Esophagus muscularis mucosa (tissue), 3 donors: ENCODE measurements at regions not wholly inside any gene's neighbourhood (a gene's known extent, or its start where the extent isn't known, plus 50 kb on each side); places are given as distances from the start of the nearest gene placed in this dataset.

Experiments
- POLR2A ChIP-seq: fragments of 450-650 bp; IDR thresholded peaks from one replicate; pipeline ENCODE4 v1.6.1; 2017; ENCODE audit warnings: antibody characterized with exemption, moderate library complexity, mild to moderate bottlenecking, low read depth
- TF ChIP-seq, protein P1 (sequence below), 3 experiments: fragments of 200-600 bp in 2 of 3; fragments of 450-650 bp in 1 of 3; sonication (generic) in 2 of 3; IDR thresholded peaks; one replicate each; pipeline ENCODE4 v1.5.1; 2017 to 2019; ENCODE audit warnings: antibody characterized with exemption in 3 of 3, mild to moderate bottlenecking in 2 of 3, moderate library complexity in 1 of 3

DNA sequence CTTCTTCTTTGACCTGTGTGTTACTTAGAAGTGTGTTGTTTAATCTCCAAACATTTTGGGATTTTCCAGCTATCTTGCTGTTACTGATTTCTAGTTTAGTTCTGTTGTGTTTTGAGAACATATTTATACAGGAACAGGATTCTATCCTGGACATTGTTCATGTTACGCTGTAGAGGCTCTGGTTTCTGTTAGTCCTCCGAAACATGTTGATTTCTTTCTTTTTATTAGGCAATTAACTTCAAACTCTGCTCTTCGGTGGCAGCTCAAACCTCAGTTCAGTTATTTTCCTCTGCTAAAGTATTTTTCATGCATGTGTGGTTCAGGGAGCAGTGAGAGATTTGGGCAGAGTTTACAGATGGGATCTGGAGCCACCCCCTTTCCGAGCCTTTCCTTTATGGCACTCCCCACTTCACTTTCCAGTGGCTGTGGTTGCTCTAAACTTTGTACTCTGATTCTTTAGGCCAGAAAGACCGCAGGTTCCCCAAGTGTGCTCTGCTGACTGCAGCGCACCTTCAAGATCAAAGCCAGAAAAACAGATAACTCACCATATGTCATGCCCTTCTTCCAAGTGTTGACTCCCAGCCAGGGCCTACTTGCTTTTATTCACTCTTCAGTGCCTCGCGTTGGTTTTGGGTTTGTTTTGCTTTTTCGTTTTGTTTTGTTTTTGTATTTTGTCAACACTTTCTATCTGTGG is 77.6 kb upstream of the KSR1 start:
- TF ChIP-seq, protein P1, sequence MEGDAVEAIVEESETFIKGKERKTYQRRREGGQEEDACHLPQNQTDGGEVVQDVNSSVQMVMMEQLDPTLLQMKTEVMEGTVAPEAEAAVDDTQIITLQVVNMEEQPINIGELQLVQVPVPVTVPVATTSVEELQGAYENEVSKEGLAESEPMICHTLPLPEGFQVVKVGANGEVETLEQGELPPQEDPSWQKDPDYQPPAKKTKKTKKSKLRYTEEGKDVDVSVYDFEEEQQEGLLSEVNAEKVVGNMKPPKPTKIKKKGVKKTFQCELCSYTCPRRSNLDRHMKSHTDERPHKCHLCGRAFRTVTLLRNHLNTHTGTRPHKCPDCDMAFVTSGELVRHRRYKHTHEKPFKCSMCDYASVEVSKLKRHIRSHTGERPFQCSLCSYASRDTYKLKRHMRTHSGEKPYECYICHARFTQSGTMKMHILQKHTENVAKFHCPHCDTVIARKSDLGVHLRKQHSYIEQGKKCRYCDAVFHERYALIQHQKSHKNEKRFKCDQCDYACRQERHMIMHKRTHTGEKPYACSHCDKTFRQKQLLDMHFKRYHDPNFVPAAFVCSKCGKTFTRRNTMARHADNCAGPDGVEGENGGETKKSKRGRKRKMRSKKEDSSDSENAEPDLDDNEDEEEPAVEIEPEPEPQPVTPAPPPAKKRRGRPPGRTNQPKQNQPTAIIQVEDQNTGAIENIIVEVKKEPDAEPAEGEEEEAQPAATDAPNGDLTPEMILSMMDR (IDR thresholded peaks at IDR 0.05), result no peak
- TF ChIP-seq POLR2A, result no peak
